SK-N-SH (cell line): ENCODE measurements at regions not wholly inside any gene's neighbourhood (a gene's known extent, or its start where the extent isn't known, plus 50 kb on each side); places are given as distances from the start of the nearest gene placed in this dataset.

Experiments
- CTCF ChIP-seq: fragments of 200-600 bp; sonication (generic); IDR thresholded peaks from 2 replicates; pipeline ENCODE4 v1.6.1; 2017; ENCODE audit warnings: antibody characterized with exemption, mild to moderate bottlenecking, moderate library complexity
- POLR2AphosphoS5 ChIP-seq: IDR thresholded peaks from 2 replicates; pipeline ENCODE4 v1.6.1; 2012; ENCODE audit warnings: low read depth, low read length
- RAD21 ChIP-seq: IDR thresholded peaks from 2 replicates; pipeline ENCODE4 v1.6.1; 2012; ENCODE audit warnings: mild to moderate bottlenecking, low read length
- RXRA ChIP-seq: IDR thresholded peaks from 2 replicates; pipeline ENCODE4 v1.4.0; 2012; ENCODE audit warnings: low read depth, mild to moderate bottlenecking, borderline replicate concordance
- TAF1 ChIP-seq: IDR thresholded peaks from 2 replicates; pipeline ENCODE4 v1.6.1; 2012; ENCODE audit warnings: low read depth, mild to moderate bottlenecking, low read length, moderate library complexity, borderline replicate concordance
- TCF12 ChIP-seq: IDR thresholded peaks from 2 replicates; pipeline ENCODE4 v1.4.0; 2012
- TEAD4 ChIP-seq: IDR thresholded peaks from 2 replicates; pipeline ENCODE4 v1.4.0; 2012; ENCODE audit warnings: mild to moderate bottlenecking, borderline replicate concordance; ENCODE audit not compliant: insufficient read depth
- YY1 ChIP-seq: IDR thresholded peaks from 2 replicates; pipeline ENCODE4 v1.4.0; 2012; ENCODE audit warnings: low read depth, mild to moderate bottlenecking
- ZBTB33 ChIP-seq: IDR thresholded peaks from 2 replicates; pipeline ENCODE4 v1.4.0; 2012; ENCODE audit warnings: low read depth, borderline replicate concordance

GRCh38 chr2:235200216-235200615 is 248.4 kb downstream of the SH3BP4 start:
- TF ChIP-seq TEAD4: no peak
- no peak for TF ChIP-seq TAF1
- no peak for TF ChIP-seq RXRA
- no peak for TF ChIP-seq CTCF
- no peak for TF ChIP-seq POLR2AphosphoS5
- TF ChIP-seq ZBTB33: no peak
- TF ChIP-seq RAD21: no peak
- TF ChIP-seq YY1: no peak
- TF ChIP-seq TCF12: no peak
